Endothelial cell of umbilical vein (primary cell): ENCODE measurements at regions not wholly inside any gene's neighbourhood (a gene's known extent, or its start where the extent isn't known, plus 50 kb on each side); places are given as distances from the start of the nearest gene placed in this dataset.

Experiments
- BruUV-seq: library from RNA; stranded (reverse); fragments of 400-500 nt; replicated peaks from 2 replicates; lab custom pipeline; 2021; lab: Mats Ljungman, UMichigan
- CTCF ChIA-PET: fragments of 300-600, 350-600 bp; sonication (Branson Sonifier 250); formaldehyde crosslinking; loops from one replicate; lab custom pipeline; 2021; ENCODE audit warnings: antibody characterized with exemption, inconsistent platforms; lab: Charles Lee
- POLR2A ChIA-PET: fragments of 300-600, 350-600 bp; sonication (Branson Sonifier 250); formaldehyde crosslinking; loops from one replicate; lab custom pipeline; 2021; ENCODE audit warnings: antibody characterized with exemption, inconsistent platforms; lab: Charles Lee
- DNase-seq: peaks from one replicate; pipeline ENCODE4 v3.0.0-alpha.2; 2011; ENCODE audit warnings: low read depth, low spot score
- FAIRE-seq: peaks from 2 replicates; lab custom pipeline; 2011; peaks lifted over from hg19 to GRCh38; lab: Jason Lieb, UNC
- H2AFZ ChIP-seq: 2 replicates; pipeline ENCODE4 v1.6.0; 2012; ENCODE audit warnings: low read depth, low read length, control low read depth, inconsistent platforms
- H3K27ac ChIP-seq: 2 replicates; pipeline ENCODE4 v1.5.1; 2011; ENCODE audit warnings: low read depth, mild to moderate bottlenecking, control low read depth, low read length, moderate library complexity; ENCODE audit not compliant: insufficient read depth
- H3K27me3 ChIP-seq, 2 experiments: 2 replicates each; pipeline versions ENCODE4 v1.6.0 to v1.6.1; 2011; ENCODE audit warnings: low read length in 2 of 2, mixed read lengths in 1 of 2; ENCODE audit not compliant: control insufficient read depth in 2 of 2, insufficient read depth in 2 of 2
- H3K36me3 ChIP-seq, 2 experiments: 2 replicates in 1 of 2; 3 replicates in 1 of 2; pipeline ENCODE4 v1.5.1; 2011; ENCODE audit warnings: low read length in 2 of 2, mild to moderate bottlenecking in 1 of 2, moderate library complexity in 1 of 2; ENCODE audit not compliant: control insufficient read depth in 2 of 2, insufficient read depth in 2 of 2; ENCODE audit errors: extremely low read depth in 1 of 2
- H3K4me1 ChIP-seq: 3 replicates; pipeline ENCODE4 v1.5.1; 2011; ENCODE audit warnings: mild to moderate bottlenecking, low read length; ENCODE audit not compliant: control insufficient read depth, insufficient read depth; ENCODE audit errors: extremely low read depth
- H3K4me2 ChIP-seq: 2 replicates; pipeline ENCODE4 v1.6.1; 2011; ENCODE audit warnings: low read length, control low read depth, mixed read lengths; ENCODE audit not compliant: insufficient read depth
- H3K4me3 ChIP-seq, 3 experiments: fragments of 200-600 bp in 1 of 3; sonication (generic), shearing (Covaris generic) in 1 of 3; replicated peaks in 1 of 3; 2 replicates each; pipeline ENCODE4 v1.5.1; 2011 to 2016; ENCODE audit warnings: control low read depth in 3 of 3, low read length in 3 of 3, mild to moderate bottlenecking in 2 of 3, inconsistent platforms in 1 of 3, low read depth in 1 of 3, moderate library complexity in 1 of 3; ENCODE audit not compliant: insufficient read depth in 1 of 3
- H3K79me2 ChIP-seq: 2 replicates; pipeline ENCODE4 v1.6.0; 2012; ENCODE audit warnings: low read length, inconsistent platforms; ENCODE audit not compliant: control insufficient read depth, insufficient read depth
- H3K9ac ChIP-seq: replicated peaks from 2 replicates; pipeline ENCODE3; 2011; ENCODE audit warnings: low read length, control low read depth; ENCODE audit not compliant: insufficient read depth; ENCODE audit errors: extremely low read depth
- H3K9me1 ChIP-seq: replicated peaks from 3 replicates; pipeline ENCODE4 v1.6.0; 2011; ENCODE audit warnings: mild to moderate bottlenecking, low read length; ENCODE audit not compliant: control insufficient read depth, insufficient read depth; ENCODE audit errors: extremely low read depth
- H3K9me3 ChIP-seq: replicated peaks from 2 replicates; pipeline ENCODE4 v1.5.1; 2012; ENCODE audit warnings: low read length, inconsistent platforms; ENCODE audit not compliant: control insufficient read depth, insufficient read depth
- H4K20me1 ChIP-seq: replicated peaks from 2 replicates; pipeline ENCODE3; 2011; ENCODE audit warnings: mild to moderate bottlenecking, low read length; ENCODE audit not compliant: control insufficient read depth, insufficient read depth; ENCODE audit errors: extremely low read depth
- EZH2 ChIP-seq: IDR thresholded peaks from 2 replicates; pipeline ENCODE4 v1.6.1; 2012; ENCODE audit warnings: borderline replicate concordance, low read depth, mild to moderate bottlenecking, moderate library complexity, low read length, inconsistent platforms; ENCODE audit not compliant: severe bottlenecking
- FOS ChIP-seq: IDR thresholded peaks from 2 replicates; pipeline ENCODE4 v1.6.1; 2011; ENCODE audit warnings: mild to moderate bottlenecking, low read length, moderate library complexity, borderline replicate concordance; ENCODE audit not compliant: insufficient read depth
- GATA2 ChIP-seq: IDR thresholded peaks from 2 replicates; pipeline ENCODE4 v1.7.0; 2011; ENCODE audit warnings: low read depth, mild to moderate bottlenecking, moderate library complexity, mixed read lengths, low read length; ENCODE audit not compliant: insufficient read length, insufficient read depth
- JUN ChIP-seq: IDR thresholded peaks from 2 replicates; pipeline ENCODE4 v1.6.1; 2011; ENCODE audit warnings: borderline replicate concordance, low read depth; ENCODE audit not compliant: insufficient read length, insufficient read depth
- MYC ChIP-seq: IDR thresholded peaks from one replicate; pipeline ENCODE4 v1.6.1; 2011; ENCODE audit warnings: mild to moderate bottlenecking, low read depth, low read length
- POLR2A ChIP-seq: IDR thresholded peaks from 2 replicates; pipeline ENCODE4 v1.6.1; 2012; ENCODE audit warnings: low read depth, mild to moderate bottlenecking, control low read depth, low read length
- POLR2AphosphoS5 ChIP-seq: IDR thresholded peaks from 2 replicates; pipeline ENCODE4 v1.6.1; 2012; ENCODE audit warnings: low read depth, mild to moderate bottlenecking, control low read depth, low read length, moderate library complexity; ENCODE audit not compliant: insufficient read depth
- dilution Hi-C: fragments of 300-500 bp; cut with MboI; formaldehyde crosslinking; loops from one replicate; pipeline ENCODE4 v1.15.0; 2019; ENCODE audit warnings: low sequenced_read_pairs; ENCODE audit not compliant: extremely low pct_ligation_motif_present
- intact Hi-C: fragments of 100-400 bp; cut with micrococcal nuclease; formaldehyde crosslinking; loops from one replicate; pipeline ENCODE4 v1.10.0; 2022
- TF ChIP-seq, protein P1 (sequence below): IDR thresholded peaks from 2 replicates; pipeline ENCODE4 v1.6.1; 2011; ENCODE audit not compliant: insufficient read depth, insufficient read length
- TF ChIP-seq, protein P2 (sequence below), 2 donors: IDR thresholded peaks; 1 replicate in 1 of 2; 2 replicates in 1 of 2; pipeline ENCODE4 v1.5.1; 2011; ENCODE audit warnings: low read length in 2 of 2, mild to moderate bottlenecking in 2 of 2, moderate library complexity in 2 of 2, control low read depth in 1 of 2, inconsistent platforms in 1 of 2, low read depth in 1 of 2; ENCODE audit not compliant: insufficient read depth in 1 of 2; ENCODE audit errors: extremely low read depth in 1 of 2

DNA sequence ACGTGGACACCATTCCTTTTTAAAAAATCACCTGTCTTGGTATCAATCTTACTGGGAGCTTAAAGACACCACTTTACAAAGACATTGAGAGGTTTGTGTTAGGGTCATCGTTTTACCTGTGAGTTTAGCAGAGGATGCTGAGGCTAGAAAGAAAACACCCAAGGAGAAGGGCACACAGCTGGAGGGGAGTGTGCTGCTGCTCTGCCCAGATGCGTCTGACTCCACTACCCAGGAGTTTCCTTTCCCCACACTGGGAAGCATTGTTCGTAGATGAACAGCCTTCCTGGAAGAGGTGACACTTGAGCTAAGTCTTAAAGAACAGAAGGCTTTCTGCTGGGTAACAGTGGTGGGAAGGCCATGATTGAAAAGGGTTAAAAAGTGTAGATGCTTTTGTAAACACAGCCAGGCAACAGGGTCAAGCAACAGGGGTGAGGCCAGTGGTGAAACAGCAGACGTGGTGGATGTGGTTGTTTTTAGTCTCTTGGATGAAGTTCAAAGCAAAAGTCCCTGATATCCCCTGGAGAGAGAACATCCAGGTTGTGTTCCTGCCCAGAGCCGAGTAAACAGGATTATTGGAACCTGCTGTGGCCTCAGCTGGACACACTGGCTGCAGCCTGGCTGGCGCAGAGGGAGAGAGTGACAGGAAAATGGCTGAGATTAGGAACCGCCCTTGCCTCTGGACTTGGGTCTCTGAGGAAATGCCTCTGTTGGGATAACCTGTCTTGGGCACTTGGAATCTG lies 198.6 kb upstream of the JUN start:
- POLR2A ChIA-PET, result no interaction called here
- no peak overlapping the region for H3K4me2 ChIP-seq
- TF ChIP-seq, protein P1, sequence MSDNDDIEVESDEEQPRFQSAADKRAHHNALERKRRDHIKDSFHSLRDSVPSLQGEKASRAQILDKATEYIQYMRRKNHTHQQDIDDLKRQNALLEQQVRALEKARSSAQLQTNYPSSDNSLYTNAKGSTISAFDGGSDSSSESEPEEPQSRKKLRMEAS, result no peak
- TF ChIP-seq MYC, result no peak
- no peak for TF ChIP-seq GATA2
- no peak for TF ChIP-seq POLR2A
- TF ChIP-seq FOS, result no peak
- TF ChIP-seq POLR2AphosphoS5, result no peak
- TF ChIP-seq JUN, result no peak
- TF ChIP-seq, protein P2, sequence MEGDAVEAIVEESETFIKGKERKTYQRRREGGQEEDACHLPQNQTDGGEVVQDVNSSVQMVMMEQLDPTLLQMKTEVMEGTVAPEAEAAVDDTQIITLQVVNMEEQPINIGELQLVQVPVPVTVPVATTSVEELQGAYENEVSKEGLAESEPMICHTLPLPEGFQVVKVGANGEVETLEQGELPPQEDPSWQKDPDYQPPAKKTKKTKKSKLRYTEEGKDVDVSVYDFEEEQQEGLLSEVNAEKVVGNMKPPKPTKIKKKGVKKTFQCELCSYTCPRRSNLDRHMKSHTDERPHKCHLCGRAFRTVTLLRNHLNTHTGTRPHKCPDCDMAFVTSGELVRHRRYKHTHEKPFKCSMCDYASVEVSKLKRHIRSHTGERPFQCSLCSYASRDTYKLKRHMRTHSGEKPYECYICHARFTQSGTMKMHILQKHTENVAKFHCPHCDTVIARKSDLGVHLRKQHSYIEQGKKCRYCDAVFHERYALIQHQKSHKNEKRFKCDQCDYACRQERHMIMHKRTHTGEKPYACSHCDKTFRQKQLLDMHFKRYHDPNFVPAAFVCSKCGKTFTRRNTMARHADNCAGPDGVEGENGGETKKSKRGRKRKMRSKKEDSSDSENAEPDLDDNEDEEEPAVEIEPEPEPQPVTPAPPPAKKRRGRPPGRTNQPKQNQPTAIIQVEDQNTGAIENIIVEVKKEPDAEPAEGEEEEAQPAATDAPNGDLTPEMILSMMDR (IDR thresholded peaks at IDR 0.05; ENCODE audit: extremely low read depth in 1 of 2, insufficient read depth in 1 of 2, low read depth in 1 of 2, low read length in 2 of 2), result no peak
- TF ChIP-seq EZH2, result no peak
- dilution Hi-C loops (no loop called here), intact Hi-C loops (no loop called here)
- CTCF ChIA-PET, result interaction anchor here (1.2 kb wide), 1 partner anchor 14 kb away, joined by 3 read pairs; no protein-coding TSS in a partner anchor
- peak; percentile 20 for DNase-seq
- H4K20me1 ChIP-seq, result no peaks in the 10 kb centered on the region
- no peak overlapping the region for H3K4me3 ChIP-seq
- BruUV-seq, result no TSS peak
- no peaks in the 10 kb centered on the region for H3K9me3 ChIP-seq
- FAIRE-seq, result no peak
- H3K4me1 ChIP-seq, result no peaks in the 10 kb centered on the region
- no peaks in the 10 kb centered on the region for H3K79me2 ChIP-seq
- no peaks in the 10 kb centered on the region for H3K9me1 ChIP-seq
- H3K9ac ChIP-seq, result no peak overlapping the region
- peak overlapping the region; percentile 76 for H2AFZ ChIP-seq
- H3K27ac ChIP-seq, result no peak overlapping the region
- no peaks in the 10 kb centered on the region for H3K36me3 ChIP-seq
- H3K27me3 ChIP-seq, result no peaks in the 10 kb centered on the region
